Lung microvascular endothelial cell (primary cell): ENCODE measurements at regions not wholly inside any gene's neighbourhood (a gene's known extent, or its start where the extent isn't known, plus 50 kb on each side); places are given as distances from the start of the nearest gene placed in this dataset.

Experiments used
- DNase-seq, 2 donors: peaks; one replicate each; pipeline versions ENCODE4 v3.0.0 to v3.0.0-alpha.2; 2010; ENCODE audit warnings: low read depth in 2 of 2

DNA sequence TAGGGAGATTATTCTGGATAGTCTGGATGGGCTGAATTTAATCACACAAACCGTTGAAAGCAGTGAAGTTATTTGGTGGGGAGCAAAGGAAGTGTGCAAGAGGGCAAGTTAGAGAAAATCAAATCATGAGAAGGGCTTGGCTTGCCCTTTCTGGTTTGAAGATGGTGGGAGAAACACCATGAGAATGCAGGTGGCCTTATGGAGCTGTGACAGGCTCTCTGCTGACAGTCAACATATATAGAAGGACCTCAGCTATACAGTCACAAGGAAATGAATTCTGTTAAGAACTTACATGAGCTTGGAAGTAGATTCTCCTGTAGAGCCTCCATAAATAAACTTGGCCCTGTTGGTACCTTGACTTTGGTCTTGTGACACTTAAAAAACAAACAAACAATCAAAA lies 72.3 kb downstream of the GMNC start:
- no peak for DNase-seq

DNA sequence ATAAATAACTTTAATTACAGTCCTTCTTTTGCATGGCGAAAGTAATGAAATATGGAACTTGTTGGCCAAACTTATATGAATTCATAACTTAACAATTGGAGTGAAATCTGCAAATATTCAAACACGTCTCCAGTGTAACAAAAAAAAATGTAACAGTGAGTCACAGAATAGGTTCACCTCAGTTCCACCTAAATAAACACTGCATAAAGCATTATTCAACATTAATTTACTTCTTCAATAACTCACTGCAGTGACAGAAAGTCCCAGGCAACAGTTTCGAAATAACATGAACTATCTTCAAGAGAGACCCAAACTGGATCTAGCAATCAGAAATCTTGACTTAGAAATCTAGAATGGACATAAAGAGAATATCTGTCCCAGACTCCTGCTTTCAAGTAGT lies 75.6 kb downstream of the GMNC start:
- DNase-seq = no peak

DNA sequence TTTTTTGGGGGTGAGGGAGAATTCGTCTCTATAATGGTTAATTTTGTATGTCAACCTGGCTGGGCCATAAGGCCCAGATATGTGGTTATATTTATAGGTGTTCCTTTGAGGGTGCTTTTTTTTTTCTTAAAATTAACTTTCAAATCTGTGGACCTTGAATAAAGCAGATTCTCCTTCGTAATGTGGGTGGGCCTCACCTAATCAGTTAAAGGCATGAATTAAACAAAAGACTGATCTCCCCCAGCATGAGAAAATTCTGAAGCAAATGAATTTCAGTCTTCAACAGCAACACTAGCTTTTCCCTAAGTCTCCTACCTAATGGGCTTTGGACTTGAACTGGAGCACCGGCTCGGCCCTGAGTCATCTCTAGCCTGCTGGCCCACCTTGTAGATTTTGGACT lies 77.4 kb downstream of the GMNC start:
- DNase-seq = no peak

DNA sequence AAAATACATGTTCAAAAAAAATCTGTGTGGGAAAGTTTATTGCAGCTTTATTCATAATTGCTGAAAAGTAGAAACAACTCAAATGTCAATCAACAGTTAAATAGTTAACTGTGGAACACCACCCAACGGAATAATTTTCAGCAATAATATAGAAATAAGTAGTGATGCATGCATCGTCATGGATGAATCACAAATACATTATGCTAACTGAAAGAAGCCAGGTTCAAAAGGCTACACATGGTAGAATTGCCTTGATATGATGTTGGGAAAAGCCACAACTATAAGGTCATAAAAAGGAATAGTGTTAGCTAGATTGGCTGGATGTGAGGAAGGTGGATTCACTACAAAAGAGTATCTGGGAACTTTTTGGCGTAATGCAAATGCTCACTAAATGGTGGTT lies 82.0 kb downstream of the GMNC start:
- no peak for DNase-seq

DNA sequence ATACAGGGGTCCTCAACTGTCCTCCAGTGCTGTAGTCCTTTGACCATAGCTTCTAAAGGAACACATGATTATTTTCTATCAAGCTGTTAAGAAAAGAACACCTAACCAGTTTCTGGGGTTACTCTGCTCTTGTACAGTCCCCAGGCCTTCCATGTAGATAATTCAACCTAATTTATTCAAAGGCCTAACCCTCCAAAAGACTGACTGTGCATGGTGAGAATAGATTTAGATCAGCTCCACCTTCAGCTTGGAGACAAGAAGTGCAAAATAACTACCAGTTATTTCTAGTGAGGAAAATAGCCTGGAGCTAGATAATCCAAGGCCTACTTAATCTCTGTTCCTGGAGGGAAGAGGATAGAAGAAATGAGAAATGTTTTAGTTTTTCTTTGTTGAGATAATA lies 87.9 kb downstream of the GMNC start:
- DNase-seq = no peak

DNA sequence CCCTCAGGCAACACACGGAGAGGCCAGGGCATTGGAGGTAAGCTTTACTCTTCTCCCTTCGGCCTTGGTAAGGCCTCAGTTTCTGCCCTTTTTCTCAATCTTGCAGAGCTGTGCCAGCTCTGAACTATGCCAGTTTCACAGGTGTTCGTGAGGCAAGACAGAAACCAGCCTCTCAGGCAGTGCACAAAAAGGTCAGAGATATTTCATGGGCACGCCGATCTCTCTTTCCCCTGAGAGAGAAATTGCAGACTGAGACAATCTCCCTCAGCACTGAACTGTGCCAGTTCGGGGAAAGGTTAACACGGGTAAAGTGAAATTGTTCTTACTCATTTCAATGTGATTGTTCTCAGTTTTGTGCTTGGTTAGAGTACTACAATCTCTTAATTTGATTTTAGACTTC lies 88.5 kb downstream of the GMNC start:
- no peak for DNase-seq

DNA sequence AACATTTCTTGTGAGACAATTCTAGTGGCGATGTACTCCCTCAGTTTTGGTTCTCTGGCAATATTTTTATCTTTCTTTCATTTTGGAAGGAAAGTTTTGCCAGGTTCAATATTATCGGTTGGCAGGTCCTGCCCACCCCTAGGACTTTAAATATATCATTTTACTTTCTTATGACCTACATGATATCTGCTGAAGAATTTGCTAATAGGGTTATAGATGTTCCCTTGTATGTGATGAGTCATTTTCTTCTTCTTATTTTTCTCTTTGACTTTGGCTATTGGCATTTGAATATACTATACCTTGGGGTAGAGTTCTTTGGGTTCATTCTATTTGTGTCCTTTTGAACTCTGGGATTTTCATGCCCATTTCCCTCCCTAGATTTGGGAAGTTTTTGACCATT lies 89.7 kb downstream of the GMNC start:
- no peak for DNase-seq

DNA sequence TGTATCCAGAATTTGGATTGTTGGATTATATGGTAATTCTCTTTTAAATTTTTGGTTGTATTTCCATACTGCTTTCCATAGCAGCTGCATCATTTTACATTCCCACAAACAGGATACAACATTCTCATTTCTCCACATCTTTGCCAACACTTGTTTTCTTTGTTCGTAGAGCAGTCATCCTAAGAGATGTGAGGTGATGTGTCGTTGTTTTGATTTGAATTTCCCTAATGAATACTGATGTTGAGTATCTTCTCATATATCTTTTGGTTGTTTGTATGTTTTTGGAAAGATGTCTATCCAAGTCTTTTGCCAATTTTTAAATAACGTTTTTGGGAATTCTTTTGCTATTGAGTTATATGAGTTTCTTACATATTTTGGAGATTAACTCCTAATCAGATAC lies 93.6 kb downstream of the GMNC start:
- no peak for DNase-seq

DNA sequence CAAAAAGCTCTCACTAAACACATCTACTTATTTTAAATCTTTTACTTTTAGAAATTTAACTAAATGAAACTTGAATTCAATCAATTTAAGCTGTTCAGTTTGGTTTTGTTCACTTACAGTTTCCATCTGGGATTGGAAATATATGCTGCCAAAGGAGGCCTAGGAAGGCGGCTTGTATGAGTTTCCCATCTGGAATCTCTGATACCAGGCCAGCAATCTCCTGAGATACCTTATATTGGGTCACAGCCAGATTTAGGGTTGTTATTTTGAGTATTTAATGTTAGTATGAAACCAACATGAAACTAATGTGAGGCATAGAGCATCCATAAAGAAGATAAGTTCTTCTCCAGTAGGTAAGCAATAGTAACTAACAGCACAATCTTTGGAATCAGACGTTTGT lies 94.6 kb downstream of the GMNC start:
- DNase-seq = no peak

DNA sequence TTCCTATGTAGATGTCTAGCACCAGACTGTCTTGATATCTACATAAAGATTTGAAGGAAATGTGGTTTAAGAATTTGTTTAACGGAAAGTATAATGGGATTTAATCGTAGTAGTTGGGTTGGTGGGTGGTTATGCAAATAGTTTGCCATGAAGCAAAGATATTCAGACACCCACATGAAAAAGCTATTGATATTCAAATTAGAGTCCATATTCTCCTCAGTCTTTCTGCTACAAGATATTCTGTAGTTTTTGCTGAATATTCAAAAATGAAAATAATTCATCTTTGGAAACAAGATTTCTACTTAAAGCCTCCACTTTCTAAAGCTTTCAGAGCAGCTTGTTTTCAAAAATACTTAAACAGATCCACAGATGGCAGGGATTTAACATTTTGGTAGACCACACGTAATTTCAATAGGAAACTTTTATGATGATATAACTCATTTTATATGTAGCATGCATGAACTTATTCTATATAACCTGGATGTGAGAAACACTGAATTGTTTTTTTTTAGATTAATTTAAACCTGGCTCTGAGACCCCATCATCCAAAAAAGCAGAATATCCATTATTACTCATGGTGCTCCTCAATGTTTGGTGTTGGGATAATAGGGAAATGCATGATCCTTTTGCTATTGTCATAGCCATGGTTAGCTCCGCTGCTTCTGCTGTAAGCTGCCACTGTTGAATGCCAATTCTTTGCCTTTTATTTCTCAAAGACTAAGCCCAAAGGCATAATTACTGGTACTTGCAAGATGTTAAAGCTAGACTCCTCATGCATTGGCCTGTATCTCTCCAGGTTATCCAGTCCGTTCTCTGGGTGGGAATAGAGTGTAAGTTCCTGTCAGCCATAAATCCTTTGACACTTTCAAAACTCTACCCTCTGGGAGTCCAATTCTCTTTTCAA lies 98.0 kb downstream of the GMNC start:
- no peak for DNase-seq

DNA sequence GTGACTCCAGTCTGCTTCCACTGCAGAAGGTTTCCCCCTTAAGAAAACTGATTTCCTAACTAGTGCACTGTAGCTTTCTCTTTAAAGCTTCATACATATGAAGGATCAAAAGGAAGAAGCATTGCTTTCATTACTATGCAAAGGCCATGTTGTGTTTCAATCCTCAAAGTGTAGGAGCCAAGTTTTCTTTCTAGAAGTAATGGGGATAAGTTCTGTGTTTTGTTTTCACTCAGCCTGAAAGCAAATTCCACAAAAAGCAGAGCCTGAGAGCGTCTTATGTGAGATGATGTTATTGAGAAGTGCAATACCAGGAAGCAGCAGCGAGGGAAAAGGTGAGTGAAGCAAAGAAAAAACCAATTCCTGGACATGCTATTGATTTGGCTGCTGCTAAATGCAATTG lies 99.7 kb downstream of the GMNC start:
- no peak for DNase-seq

DNA sequence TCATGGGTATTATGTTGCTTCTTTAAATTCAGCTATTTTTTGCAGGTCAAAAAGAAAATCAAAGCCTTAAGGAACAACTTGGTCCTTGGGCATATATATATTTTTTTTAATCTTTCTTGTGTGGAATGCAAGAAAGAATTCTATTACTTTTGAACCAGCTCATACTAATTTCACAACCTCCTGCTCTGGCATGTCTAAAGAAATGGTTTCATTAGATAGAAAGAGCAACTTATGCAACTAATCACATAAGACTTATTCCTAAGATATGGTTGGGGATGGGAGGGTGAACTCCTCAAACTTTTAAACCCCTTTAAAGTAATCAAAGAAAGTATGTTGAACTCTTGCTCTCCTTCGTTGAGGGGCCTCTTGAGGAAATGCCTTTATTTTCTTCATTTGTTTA lies 114.9 kb downstream of the GMNC start:
- DNase-seq = no peak

DNA sequence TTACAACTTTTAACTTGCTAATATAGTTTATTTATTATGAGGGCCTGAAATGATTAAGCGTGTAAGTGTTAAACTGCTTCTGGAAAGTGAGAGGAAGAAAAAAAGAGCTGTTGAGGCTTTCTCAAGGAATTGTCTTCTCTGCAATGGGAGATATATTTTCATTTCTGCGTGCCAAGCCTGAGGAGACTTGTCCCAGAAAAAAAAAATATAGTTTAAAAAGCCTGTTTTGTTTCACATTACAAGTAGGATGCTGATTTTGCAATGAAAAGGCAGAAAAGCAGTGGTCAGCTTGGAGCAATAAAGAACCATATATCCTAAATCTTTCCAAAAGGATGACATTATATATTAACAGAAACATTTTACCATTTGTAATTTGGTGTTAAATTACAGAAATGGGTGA lies 115.5 kb downstream of the GMNC start:
- no peak for DNase-seq

DNA sequence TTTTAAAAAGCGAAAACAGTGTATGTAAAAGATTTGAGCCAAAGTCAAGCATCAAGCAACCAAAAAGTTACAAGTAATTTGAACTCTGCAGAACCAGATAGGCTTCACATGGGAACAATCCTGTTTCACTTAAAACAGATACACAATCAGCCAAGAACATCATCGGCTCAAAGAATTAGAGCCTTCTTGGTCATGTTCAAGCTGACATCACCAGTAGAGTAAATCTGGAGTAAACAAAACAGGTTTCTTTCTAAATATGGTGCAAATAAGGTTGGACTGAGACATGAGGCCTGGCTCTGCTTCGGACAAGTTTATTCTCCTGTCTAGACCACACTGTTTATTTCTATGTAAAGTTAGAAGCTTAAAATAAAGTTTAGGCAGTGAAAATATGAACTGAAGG lies 116.0 kb downstream of the GMNC start:
- no peak for DNase-seq

DNA sequence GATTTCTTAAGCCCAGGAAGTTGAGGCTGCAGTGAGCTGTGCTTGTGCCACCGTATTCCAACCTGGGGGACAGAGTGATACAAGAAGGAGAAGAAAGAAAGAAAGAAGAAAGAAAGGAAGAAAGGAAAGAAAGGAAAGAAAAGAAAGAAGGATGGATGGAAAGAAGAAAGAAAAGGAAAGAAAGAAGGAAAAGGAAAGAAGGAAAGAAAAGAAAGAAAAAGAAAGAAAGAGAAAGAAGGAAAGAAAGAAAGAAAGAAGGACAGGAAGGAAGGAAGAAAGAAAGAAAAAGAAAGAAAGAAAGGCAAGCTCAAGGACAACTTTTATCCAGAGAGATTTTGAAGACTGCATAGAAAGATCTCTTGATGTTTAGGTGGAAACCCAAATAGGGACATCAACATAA lies 120.7 kb downstream of the GMNC start:
- DNase-seq = no peak

DNA sequence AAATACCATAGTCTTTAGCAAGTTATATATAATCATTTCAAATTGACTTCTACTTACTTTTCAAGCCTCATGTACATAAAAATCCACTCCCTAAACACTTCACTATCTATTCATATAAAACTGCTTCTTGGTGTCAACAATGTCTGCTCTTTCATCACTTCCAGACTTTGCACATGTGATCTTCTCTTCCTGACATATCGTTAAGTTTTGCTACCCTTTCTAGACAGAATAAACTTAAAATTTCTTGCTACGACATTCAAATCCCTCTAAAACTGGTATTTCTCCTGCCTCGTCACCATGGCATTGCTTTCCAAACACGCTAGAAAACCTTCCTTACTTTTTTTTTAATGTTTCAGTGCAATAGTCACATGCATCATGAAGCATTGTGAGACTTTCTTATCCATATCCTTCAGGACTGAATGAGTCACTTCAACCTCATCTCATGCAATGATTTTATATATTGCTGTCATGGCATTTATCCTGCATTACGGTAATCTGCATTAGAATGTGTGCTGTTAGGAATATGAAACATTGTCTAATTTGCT lies 122.8 kb downstream of the GMNC start:
- DNase-seq = no peak

DNA sequence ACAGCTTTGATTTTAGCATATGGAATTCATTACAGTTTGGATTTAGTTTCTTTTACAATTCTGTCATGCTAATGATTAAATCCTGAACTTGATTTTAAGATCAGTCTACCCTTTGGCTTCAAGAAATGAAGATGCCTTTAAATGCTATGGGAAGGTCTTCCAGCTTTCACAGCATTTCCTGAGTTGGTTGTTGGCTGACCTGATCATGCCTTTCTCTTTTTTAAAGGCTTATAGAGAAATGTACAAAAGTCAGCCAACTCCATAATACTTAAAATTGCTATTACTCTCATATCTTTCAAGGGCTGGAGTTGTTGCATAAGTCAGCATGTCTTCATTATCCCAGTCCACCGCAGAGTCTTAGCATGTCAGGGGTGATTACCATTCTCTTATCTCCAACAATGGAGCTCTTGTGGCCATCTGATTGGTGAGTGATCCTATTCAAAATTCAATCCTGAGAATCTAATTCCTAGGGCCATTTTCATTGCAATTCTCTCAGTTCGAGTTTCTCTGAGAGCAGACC lies 123.8 kb downstream of the GMNC start:
- DNase-seq = no peak

DNA sequence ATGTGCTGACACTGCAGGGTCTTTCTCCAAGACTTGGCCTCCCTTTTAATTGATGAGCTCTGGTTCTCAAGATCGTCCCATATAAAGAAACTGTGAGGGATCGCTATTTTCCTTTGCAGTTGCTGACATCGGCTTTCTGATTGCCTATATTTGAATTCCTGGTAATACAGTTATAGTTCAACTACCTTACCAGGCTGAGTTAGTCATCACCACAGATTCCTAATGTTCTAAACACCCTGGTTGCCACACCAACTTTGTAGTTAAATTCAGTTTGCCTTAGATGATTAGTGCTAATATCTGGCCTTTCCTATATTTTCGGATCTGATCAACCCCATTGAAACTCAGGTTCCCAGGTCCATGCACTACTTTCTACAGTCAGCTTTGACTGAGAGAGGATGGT lies 125.0 kb downstream of the GMNC start:
- no peak for DNase-seq

DNA sequence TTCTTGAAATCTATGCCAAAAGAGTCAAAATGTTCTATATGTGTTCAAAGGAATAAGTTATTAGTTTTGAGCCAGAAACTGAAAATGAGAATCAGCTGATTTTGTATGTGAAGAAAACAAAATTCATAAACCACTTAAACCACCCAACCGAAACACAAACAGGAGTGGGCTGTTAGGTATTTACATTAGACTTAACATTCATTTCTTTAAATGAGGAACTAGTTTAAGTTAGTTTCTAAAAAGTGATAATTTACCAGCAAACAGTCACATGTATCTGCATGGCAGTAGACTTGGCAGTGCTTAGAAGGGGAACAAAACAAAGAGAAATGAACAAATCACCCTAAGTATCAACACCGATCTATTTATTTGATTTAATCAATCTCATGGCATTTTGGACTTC lies 128.0 kb downstream of the GMNC start:
- DNase-seq = no peak

DNA sequence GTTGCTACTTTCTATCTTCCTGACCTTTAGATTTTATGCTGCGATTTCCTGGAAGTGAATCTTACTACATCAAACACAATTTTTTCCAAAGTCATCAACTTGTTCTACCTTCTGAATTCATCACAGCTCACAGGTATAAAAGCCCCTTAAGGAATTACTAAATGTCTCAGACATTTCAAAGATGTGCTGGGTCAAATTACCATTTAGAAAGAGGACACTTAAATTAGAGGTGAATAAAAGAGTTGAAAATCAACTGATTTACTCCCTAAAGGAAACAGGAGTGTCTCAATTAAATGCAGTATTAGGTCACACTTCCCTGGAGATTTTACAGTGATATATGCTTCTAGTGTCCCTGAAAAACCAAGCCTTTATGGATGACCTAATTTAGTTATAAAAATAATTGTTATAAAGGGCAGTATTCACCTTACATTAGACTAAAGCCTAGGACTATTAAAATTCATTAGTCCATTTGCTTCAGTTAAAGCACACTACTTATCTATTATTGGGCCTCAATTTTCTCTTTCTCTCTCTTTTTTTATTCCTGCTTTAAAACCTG lies 128.8 kb downstream of the GMNC start:
- DNase-seq = no peak

DNA sequence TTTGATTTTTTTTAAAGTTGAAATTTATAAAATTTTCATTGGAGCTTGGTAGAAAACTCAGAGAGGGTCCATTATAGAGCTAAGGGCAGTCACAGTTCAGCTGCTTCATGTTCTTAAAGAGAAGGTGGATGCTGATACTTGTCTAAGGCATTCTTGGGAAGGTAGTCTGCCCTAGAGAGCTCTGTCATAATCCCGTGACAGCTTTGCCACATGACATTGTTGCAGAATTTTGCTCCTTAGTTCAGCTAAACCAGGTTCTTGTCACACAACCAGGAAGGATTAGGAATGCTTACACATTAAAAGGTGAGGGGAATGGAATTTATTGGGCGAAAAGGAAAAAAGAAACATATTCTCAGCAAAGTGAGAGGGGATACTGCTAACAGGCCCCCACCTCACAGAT lies 130.9 kb downstream of the GMNC start:
- no peak for DNase-seq

DNA sequence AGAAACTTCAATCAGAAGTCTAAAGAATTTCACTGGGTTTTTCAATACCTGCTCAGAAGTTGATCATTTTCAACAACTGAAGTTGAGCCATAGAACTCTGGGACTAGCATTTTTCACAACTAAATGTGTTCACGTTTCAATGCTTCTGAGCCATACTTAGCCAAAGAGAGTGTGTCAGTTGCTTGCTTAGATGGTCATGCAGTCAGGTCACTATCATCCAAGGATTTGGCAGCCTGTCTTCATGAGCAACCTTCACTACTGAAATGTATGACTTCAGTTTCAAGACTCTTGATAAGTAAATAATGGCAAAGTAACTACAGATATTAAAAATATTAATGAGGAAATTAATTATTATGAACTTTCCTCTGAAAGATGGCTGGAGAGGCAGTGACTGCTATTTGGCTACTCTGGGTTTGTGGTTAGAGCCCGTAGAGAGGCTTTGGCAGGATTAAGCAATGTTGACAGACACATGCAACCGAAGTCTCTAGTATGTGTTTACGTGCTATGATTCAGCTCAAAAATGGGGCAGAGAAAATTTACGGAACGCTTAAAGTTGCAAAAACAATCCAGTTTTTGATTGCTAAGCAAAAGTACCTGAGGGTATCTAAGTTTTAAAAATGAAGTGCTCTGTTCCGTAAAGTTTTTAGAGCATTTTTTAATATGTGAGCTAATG lies 133.8 kb downstream of the GMNC start:
- DNase-seq = no peak
